ENCODE measurements at regions not wholly inside any gene's neighbourhood (a gene's known extent, or its start where the extent isn't known, plus 50 kb on each side); places are given as distances from the start of the nearest gene placed in this dataset.

DNA sequence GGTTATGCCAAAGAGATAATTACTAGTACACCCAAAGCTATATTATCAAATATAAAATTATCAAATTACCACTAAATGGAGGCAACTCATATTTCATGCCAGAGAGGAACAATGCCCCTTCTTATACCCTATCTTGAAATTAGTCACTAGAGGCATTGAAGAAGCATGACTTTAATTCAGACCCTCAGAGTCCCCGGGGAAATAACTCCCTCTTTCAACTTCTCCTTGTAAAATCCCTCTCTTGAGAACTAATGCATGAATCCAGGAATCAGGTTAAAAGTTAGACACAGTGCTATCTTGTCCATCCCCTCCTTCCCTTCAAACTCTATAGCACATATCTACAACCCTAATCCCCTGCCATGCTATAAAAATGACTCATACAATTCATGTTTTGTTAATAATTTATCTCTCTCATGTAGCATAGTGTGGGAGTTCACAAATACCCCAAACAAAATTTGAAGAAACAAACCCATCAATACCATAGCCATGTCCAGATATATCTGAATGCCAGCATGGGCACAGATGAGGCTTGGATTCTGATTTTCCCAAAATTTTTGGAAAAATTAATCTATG lies 665.4 kb downstream of the KCNA4 start:
- H3K27ac Mint-ChIP-seq, result no peak overlapping the region
- no peak overlapping the region for H3K4me3 Mint-ChIP-seq

DNA sequence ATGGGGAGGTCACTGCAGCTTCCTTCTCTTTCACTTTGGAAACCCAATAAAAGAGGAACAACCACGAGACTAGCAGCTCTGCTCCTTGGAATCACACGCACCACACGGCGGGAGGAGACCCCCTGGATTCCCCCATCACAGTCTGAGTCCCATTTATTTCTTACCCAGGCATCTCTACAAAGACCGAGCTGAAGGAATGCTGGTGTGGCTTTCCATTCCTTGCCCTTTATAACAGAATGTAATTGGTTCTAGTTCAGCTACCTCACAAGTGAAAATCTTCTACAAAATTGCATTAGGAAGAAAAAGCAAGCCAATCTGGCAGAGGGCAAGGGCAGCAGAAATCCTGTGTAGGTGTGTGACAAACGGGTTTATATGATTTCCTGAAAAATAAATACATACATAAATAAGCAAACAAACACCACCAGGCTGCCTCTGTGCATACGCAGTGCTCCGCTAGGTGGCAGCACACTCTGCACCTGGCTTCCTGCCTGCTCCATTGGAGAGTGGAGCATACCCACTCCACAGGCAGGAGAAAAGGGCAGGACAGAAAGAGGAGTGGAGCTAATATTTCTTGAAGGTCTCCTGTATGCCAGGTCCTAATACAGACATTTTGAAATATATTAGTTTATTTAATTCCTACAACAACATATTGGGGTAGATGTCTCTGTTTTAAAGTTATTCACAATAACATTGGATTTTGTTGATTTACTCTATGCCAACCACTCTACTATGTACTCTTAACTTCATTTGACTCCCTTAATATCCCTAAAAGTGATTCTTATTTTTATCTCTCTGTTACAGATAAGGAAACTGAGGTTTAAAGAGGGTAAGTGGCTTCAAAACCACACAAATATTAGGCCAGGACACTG lies 673.1 kb downstream of the KCNA4 start:
- Mint-ChIP-seq H3K27me3 (ENCODE audit: low read depth) (no peaks in the 10 kb centered on the region), H3K4me3 (no peak overlapping the region), H3K27ac (no peak overlapping the region), H3K4me1 (no peaks in the 10 kb centered on the region), H3K9me3 (no peaks in the 10 kb centered on the region), H3K36me3 (ENCODE audit: low read depth) (no peaks in the 10 kb centered on the region)
- TF ChIP-seq, protein P1, sequence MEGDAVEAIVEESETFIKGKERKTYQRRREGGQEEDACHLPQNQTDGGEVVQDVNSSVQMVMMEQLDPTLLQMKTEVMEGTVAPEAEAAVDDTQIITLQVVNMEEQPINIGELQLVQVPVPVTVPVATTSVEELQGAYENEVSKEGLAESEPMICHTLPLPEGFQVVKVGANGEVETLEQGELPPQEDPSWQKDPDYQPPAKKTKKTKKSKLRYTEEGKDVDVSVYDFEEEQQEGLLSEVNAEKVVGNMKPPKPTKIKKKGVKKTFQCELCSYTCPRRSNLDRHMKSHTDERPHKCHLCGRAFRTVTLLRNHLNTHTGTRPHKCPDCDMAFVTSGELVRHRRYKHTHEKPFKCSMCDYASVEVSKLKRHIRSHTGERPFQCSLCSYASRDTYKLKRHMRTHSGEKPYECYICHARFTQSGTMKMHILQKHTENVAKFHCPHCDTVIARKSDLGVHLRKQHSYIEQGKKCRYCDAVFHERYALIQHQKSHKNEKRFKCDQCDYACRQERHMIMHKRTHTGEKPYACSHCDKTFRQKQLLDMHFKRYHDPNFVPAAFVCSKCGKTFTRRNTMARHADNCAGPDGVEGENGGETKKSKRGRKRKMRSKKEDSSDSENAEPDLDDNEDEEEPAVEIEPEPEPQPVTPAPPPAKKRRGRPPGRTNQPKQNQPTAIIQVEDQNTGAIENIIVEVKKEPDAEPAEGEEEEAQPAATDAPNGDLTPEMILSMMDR (IDR thresholded peaks at IDR 0.05; ENCODE audit: unreplicated experiment in 3 of 3), result peak; percentile 81 to 92 (median 91)

More for the DNA sequence above, 665.4 kb downstream of the KCNA4 start:
- TF ChIP-seq, protein P1 (IDR thresholded peaks at IDR 0.05; ENCODE audit: unreplicated experiment in 3 of 3), result no peak
- no peaks in the 10 kb centered on the region for H3K36me3 Mint-ChIP-seq (ENCODE audit: low read depth)
- no peaks in the 10 kb centered on the region for H3K9me3 Mint-ChIP-seq
- H3K4me1 Mint-ChIP-seq, result no peaks in the 10 kb centered on the region
- no peaks in the 10 kb centered on the region for H3K27me3 Mint-ChIP-seq (ENCODE audit: low read depth)

DNA sequence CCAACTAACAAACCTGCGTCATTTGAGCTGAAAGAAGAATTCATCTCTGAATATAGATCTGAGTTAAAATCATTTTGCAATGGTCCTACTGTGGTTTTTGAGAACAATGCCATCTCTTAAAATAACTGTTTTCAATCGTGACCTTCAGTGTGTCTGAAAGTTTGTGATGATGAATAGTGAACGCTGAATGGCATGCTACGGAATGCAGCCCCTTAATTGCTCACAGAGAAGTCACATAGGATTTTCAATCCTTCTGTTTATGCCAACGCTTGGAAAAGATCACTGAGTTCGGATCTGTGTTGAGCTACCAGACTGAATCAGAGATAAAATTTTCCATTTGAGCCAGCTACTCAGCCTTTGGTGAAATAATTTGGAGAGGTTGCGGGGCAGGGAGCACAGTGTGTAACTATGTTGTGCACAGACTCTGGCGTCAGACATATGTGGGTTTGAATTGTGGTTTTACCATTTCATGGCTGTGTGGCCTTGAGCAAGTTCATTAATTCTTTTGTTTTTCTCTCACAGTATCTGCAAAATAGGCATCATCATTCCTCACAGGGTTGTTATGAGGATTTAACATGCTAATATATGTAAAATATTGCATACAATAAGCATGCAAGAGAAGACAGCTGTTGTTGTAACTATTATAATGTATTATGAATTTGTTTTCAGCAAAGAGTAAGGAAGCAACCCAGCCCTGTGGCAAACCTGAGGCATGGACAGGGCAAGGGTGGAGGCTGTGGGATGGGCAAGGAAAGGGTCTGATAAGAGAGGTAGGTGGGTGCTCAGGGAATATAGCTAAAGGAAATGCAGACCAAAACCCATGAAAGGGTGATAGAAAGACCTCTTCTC lies 679.9 kb downstream of the KCNA4 start:
- Mint-ChIP-seq H3K4me3 (no peak overlapping the region), H3K27me3 (ENCODE audit: low read depth) (peaks cover 26% of the 10 kb centered on the region), H3K4me1 (peaks cover 13% of the 10 kb centered on the region), H3K9me3 (no peaks in the 10 kb centered on the region), H3K36me3 (ENCODE audit: low read depth) (no peaks in the 10 kb centered on the region), H3K27ac (no peak overlapping the region)
- TF ChIP-seq, protein P1 (IDR thresholded peaks at IDR 0.05; ENCODE audit: unreplicated experiment in 3 of 3), result no peak

DNA sequence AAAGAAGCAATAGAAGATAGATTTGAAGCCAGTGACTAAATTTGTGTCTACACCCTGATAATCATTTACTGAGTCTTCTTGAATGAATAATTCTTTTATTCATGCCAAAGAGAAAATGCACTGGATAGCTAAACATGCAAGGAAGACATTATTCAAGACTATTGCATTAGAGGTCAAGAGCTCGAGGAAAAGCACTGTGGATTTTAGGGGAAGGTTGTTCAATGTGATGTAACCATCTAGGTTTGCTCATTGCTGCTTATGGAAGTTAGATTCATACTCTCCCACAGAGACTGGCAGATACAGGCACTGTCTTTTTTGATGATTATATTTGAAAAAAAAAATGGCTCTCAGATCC lies 682.1 kb downstream of the KCNA4 start:
- Mint-ChIP-seq H3K36me3 (ENCODE audit: low read depth) (no peaks in the 10 kb centered on the region), H3K4me3 (no peak overlapping the region), H3K4me1 (peaks cover 13% of the 10 kb centered on the region), H3K27ac (no peak overlapping the region), H3K9me3 (no peaks in the 10 kb centered on the region), H3K27me3 (ENCODE audit: low read depth) (peaks cover 36% of the 10 kb centered on the region)
- TF ChIP-seq, protein P1 (IDR thresholded peaks at IDR 0.05; ENCODE audit: unreplicated experiment in 3 of 3), result no peak

DNA sequence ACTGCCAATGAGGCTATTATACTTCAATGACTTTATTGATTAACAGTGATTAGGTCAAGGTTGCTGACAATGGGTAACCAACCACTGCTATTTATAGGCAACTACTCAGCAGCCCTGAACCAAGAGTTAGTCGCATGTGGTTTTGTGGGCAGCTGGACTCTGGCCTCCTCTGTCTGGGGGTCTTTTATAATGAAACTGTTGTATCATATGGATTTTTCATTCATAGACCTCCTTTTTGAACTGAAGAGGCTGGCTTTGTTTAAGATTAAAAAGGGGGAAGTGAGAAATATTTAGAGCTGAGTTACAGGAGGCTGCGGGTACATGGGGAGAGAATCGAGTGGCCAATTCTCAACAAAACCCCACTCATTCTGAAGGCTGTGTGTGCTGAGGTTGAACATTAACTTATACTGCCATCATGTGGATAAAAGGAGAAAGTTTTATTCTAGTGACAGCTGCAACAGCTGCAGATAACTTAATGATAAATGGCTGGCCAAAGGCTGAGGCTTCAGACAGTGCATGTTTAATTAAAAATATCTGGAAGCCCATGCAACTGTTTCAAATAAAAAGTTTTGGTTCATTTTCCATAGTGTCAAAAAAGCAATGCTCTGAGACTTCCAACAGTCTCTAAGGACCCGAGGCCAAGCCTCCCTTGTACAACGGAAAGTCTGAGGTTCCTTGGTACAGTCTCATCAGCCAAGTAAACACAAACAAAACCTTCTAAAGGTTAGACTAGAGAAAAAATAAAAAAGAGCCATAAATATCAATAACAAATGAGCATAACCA lies 682.6 kb downstream of the KCNA4 start:
- Mint-ChIP-seq H3K9me3 (no peaks in the 10 kb centered on the region), H3K27ac (peak overlapping the region in 1 of 3 experiments; percentile 32), H3K4me1 (peaks cover 13% of the 10 kb centered on the region), H3K27me3 (ENCODE audit: low read depth) (peaks cover 38% of the 10 kb centered on the region), H3K36me3 (ENCODE audit: low read depth) (no peaks in the 10 kb centered on the region), H3K4me3 (no peak overlapping the region)
- TF ChIP-seq, protein P1 (IDR thresholded peaks at IDR 0.05; ENCODE audit: unreplicated experiment in 3 of 3), result peak; percentile 54 to 71 (median 65)
